H9 (cell line): ENCODE measurements at regions not wholly inside any gene's neighbourhood (a gene's known extent, or its start where the extent isn't known, plus 50 kb on each side); places are given as distances from the start of the nearest gene placed in this dataset.
"Not testable (repeated sequence)": the region's sequence is repeated elsewhere in the genome, so short reads cannot be mapped to it uniquely, and the experiment has no call there.

Experiments
- DNase-seq: peaks from one replicate; pipeline ENCODE4 v3.0.0-alpha.2; 2017
- H2AFZ ChIP-seq: one replicate; pipeline ENCODE4 v1.6.1; 2013; ENCODE audit warnings: mild to moderate bottlenecking, low read length, control low read depth, moderate library complexity
- H2AK5ac ChIP-seq: 2 replicates; pipeline ENCODE4 v1.6.1; 2013; ENCODE audit warnings: low read length, control low read depth, mixed read lengths; ENCODE audit not compliant: insufficient read length
- H2BK120ac ChIP-seq: one replicate; pipeline ENCODE4 v1.6.1; 2013; ENCODE audit warnings: low read depth, mild to moderate bottlenecking, low read length, control low read depth, inconsistent platforms; ENCODE audit not compliant: poor library complexity, severe bottlenecking
- H2BK12ac ChIP-seq: 2 replicates; pipeline ENCODE4 v1.6.1; 2013; ENCODE audit warnings: low read length, control low read depth, mixed read lengths, low read depth; ENCODE audit not compliant: insufficient read length
- H2BK15ac ChIP-seq: 2 replicates; pipeline ENCODE4 v1.6.1; 2013; ENCODE audit warnings: low read depth, low read length, control low read depth
- H2BK20ac ChIP-seq: one replicate; pipeline ENCODE4 v1.6.1; 2013; ENCODE audit warnings: low read depth, mild to moderate bottlenecking, low read length, control low read depth, inconsistent platforms; ENCODE audit not compliant: poor library complexity, severe bottlenecking
- H2BK5ac ChIP-seq: 2 replicates; pipeline ENCODE4 v1.6.1; 2013; ENCODE audit warnings: low read length, control low read depth, mixed read lengths; ENCODE audit not compliant: insufficient read length
- H3K14ac ChIP-seq: 2 replicates; pipeline ENCODE4 v1.6.1; 2013; ENCODE audit warnings: low read length, control low read depth; ENCODE audit not compliant: insufficient read depth
- H3K18ac ChIP-seq: 2 replicates; pipeline ENCODE4 v1.6.1; 2013; ENCODE audit warnings: low read depth, mild to moderate bottlenecking, mixed read lengths, low read length, control low read depth; ENCODE audit not compliant: insufficient read length
- H3K23ac ChIP-seq: 2 replicates; pipeline ENCODE4 v1.6.1; 2013; ENCODE audit warnings: low read length, control low read depth, mixed read lengths, low read depth; ENCODE audit not compliant: insufficient read length
- H3K23me2 ChIP-seq: 2 replicates; pipeline ENCODE4 v1.6.1; 2013; ENCODE audit warnings: low read depth, mild to moderate bottlenecking, mixed read lengths, low read length, control low read depth; ENCODE audit not compliant: insufficient read length, poor library complexity, severe bottlenecking
- H3K27ac ChIP-seq: 2 replicates; pipeline ENCODE4 v1.5.1; 2013; ENCODE audit warnings: low read length, control low read depth, mixed read lengths, low read depth; ENCODE audit not compliant: insufficient read length
- H3K27me3 ChIP-seq: 2 replicates; pipeline ENCODE4 v1.6.1; 2013; ENCODE audit warnings: low read length, control low read depth, inconsistent platforms; ENCODE audit not compliant: insufficient read depth
- H3K4ac ChIP-seq: 2 replicates; pipeline ENCODE4 v1.6.1; 2013; ENCODE audit warnings: low read depth, mild to moderate bottlenecking, control low read depth, inconsistent platforms, low read length, moderate library complexity
- H3K4me1 ChIP-seq: 2 replicates; pipeline ENCODE4 v1.6.1; 2013; ENCODE audit warnings: low read length, control low read depth, inconsistent platforms; ENCODE audit not compliant: insufficient read depth
- H3K4me2 ChIP-seq: 2 replicates; pipeline ENCODE4 v1.6.1; 2013; ENCODE audit warnings: low read length, control low read depth, mixed read lengths; ENCODE audit not compliant: insufficient read length, insufficient read depth
- H3K56ac ChIP-seq: 2 replicates; pipeline ENCODE4 v1.6.1; 2013; ENCODE audit warnings: low read depth, mild to moderate bottlenecking, mixed read lengths, low read length, control low read depth; ENCODE audit not compliant: insufficient read length
- H3K79me1 ChIP-seq: 2 replicates; pipeline ENCODE4 v1.6.1; 2013; ENCODE audit warnings: low read depth, mild to moderate bottlenecking, moderate library complexity, low read length, control low read depth, inconsistent platforms; ENCODE audit not compliant: insufficient read depth, poor library complexity, severe bottlenecking
- H3K79me2 ChIP-seq: 2 replicates; pipeline ENCODE4 v1.6.1; 2013; ENCODE audit warnings: low read length, control low read depth, inconsistent platforms; ENCODE audit not compliant: insufficient read depth
- H3K9ac ChIP-seq: 2 replicates; pipeline ENCODE4 v1.6.1; 2013; ENCODE audit warnings: low read length, control low read depth, mixed read lengths; ENCODE audit not compliant: insufficient read length; ENCODE audit errors: extremely low read depth
- H3K9me3 ChIP-seq: one replicate; pipeline ENCODE4 v1.6.1; 2013; ENCODE audit warnings: low read depth, low read length, inconsistent platforms; ENCODE audit not compliant: control insufficient read depth
- H3T11ph ChIP-seq: one replicate; pipeline ENCODE4 v1.6.1; 2013; ENCODE audit warnings: mild to moderate bottlenecking, low read length, control low read depth, inconsistent platforms
- H4K20me1 ChIP-seq: one replicate; pipeline ENCODE4 v1.6.1; 2013; ENCODE audit not compliant: control insufficient read depth, insufficient read length, insufficient read depth
- H4K5ac ChIP-seq: 2 replicates; pipeline ENCODE4 v1.6.1; 2013; ENCODE audit warnings: low read depth, mild to moderate bottlenecking, mixed read lengths, low read length, control low read depth; ENCODE audit not compliant: insufficient read length
- H4K8ac ChIP-seq: replicated peaks from 2 replicates; pipeline ENCODE4 v1.6.1; 2013; ENCODE audit warnings: low read length, control low read depth, mixed read lengths, low read depth; ENCODE audit not compliant: insufficient read length
- H4K91ac ChIP-seq: 2 replicates; pipeline ENCODE4 v1.6.1; 2013; ENCODE audit warnings: low read depth, mild to moderate bottlenecking, moderate library complexity, mixed read lengths, low read length, control low read depth; ENCODE audit not compliant: insufficient read length
- H3K27ac Mint-ChIP-seq, 3 experiments: 2 replicates in 2 of 3; 3 replicates in 1 of 3; pipeline ENCODE4 v1.8.0; 2020 to 2021; ENCODE audit warnings: mixed read lengths in 3 of 3, mild to moderate bottlenecking in 1 of 3, moderate library complexity in 1 of 3
- H3K27me3 Mint-ChIP-seq: 2 replicates; pipeline ENCODE4 v1.8.0; 2021; ENCODE audit warnings: low read depth, mild to moderate bottlenecking, moderate library complexity, mixed read lengths
- H3K36me3 Mint-ChIP-seq, 3 experiments: 2 replicates in 2 of 3; 3 replicates in 1 of 3; pipeline ENCODE4 v1.8.0; 2020 to 2021; ENCODE audit warnings: low read depth in 3 of 3, mixed read lengths in 3 of 3; ENCODE audit not compliant: insufficient read depth in 1 of 3
- H3K4me1 Mint-ChIP-seq, 2 experiments: 2 replicates each; pipeline ENCODE4 v1.8.0; 2020; ENCODE audit warnings: mixed read lengths in 2 of 2
- H3K4me3 Mint-ChIP-seq, 2 experiments: 2 replicates in 1 of 2; 3 replicates in 1 of 2; pipeline ENCODE4 v1.8.0; 2020 to 2021; ENCODE audit warnings: mild to moderate bottlenecking in 2 of 2, mixed read lengths in 2 of 2, moderate library complexity in 1 of 2
- H3K9me3 Mint-ChIP-seq, 2 experiments: 2 replicates in 1 of 2; 3 replicates in 1 of 2; pipeline ENCODE4 v1.8.0; 2020; ENCODE audit warnings: mild to moderate bottlenecking in 2 of 2, mixed read lengths in 2 of 2, moderate library complexity in 1 of 2
- CTCF ChIP-seq: fragments of 200-600 bp; sonication (generic); conservative IDR thresholded peaks from 3 replicates; pipeline ENCODE4 v1.8.0; 2021; ENCODE audit warnings: antibody characterized with exemption, mild to moderate bottlenecking
- WGBS: extraction: QIAGEN DNeasy Blood & Tissue Kit; methylation state at CpG from one replicate; pipeline ENCODE4 v1.1.7; 2013; ENCODE audit warnings: missing lambda C conversion rate, low lambda C conversion rate, mixed read lengths; ENCODE audit not compliant: insufficient read length; ENCODE audit errors: extremely low coverage; 5-methylcytosine and 5-hydroxymethylcytosine counted together

DNA sequence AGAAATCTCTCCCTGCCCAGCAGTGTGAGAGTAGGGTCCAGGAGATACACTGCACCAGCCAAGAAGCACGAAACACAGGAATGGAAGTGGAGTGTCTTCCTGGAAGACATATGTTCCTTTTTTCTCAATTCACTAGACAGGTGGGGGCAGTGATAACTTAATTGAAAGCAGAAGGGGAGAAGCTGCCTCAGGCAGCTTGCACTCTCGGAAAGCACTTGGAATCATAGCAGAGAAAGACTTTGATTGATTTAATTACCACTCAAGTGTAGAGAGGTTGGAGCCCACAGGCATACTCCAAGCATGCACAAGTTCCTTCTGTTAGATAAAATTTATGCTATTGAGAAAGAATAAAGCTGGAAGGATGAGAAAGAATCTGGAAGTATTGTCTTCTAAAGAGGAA lies 249.4 kb downstream of the SLITRK6 start:
- Histone ChIP-seq H4K8ac (no peak overlapping the region), H3K79me1 (no peaks in the 10 kb centered on the region), H3K4ac (no peak overlapping the region), H2BK5ac (no peak overlapping the region), H4K20me1 (no peaks in the 10 kb centered on the region), H2BK12ac (no peak overlapping the region), H4K5ac (no peak overlapping the region), H3K23me2 (no peaks in the 10 kb centered on the region), H3K4me2 (no peak overlapping the region), H3K14ac (no peak overlapping the region), H2AK5ac (no peak overlapping the region), H3K27me3 (no peaks in the 10 kb centered on the region), H3K4me1 (no peaks in the 10 kb centered on the region), H2BK15ac (no peak overlapping the region), H3K27ac (no peak overlapping the region), H3K79me2 (no peaks in the 10 kb centered on the region), H2BK120ac (no peak overlapping the region), H3K23ac (no peak overlapping the region), H3K56ac (no peak overlapping the region), H3K9ac (no peak overlapping the region), H3T11ph (no peak overlapping the region), H2BK20ac (no peak overlapping the region), H3K18ac (no peak overlapping the region), H4K91ac (no peak overlapping the region), H2AFZ (no peak overlapping the region), H3K9me3 (no peaks in the 10 kb centered on the region)
- WGBS = no CpG with 5 or more reads among the region's 2 CpGs
- Mint-ChIP-seq H3K4me1 (no peaks in the 10 kb centered on the region), H3K27ac (no peak overlapping the region), H3K27me3 (no peaks in the 10 kb centered on the region), H3K4me3 (no peak overlapping the region), H3K9me3 (peaks cover 12 to 22% of the 10 kb centered on the region in 2 experiments), H3K36me3 (peaks cover 7 to 12% (median 12%) of the 10 kb centered on the region in 3 experiments; a peak in 6 of 7 replicates)
- TF ChIP-seq CTCF = no peak
- no peak for DNase-seq

DNA sequence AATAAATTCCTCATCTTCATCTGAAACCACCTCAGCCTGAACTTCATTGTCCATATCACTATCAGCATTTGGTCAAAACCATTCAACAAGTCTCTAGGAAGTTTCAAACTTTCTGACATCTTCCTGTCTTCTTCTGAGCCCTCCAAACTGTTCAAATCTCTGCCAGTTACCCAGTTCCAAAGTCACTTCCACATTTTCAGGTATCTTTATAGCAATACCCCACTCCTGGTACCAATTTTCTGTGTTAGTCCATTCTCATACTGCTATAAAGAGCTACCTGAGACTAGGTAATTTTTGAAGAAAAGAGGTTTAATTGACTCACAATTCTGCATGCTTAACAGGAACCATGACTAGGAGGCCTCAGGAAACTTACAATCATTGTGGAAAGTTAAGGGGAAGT lies 250.4 kb downstream of the SLITRK6 start:
- H3K4me3 Mint-ChIP-seq = not testable (repeated sequence)
- peaks cover 12 to 22% of the 10 kb centered on the region in 2 experiments for H3K9me3 Mint-ChIP-seq

More for the DNA sequence above, 250.4 kb downstream of the SLITRK6 start:
- H2BK120ac ChIP-seq, H4K5ac ChIP-seq, H3K18ac ChIP-seq, H3K27me3 Mint-ChIP-seq, H3K79me2 ChIP-seq, H3K27me3 ChIP-seq, H2AFZ ChIP-seq, H2BK5ac ChIP-seq, H3K23me2 ChIP-seq, H2AK5ac ChIP-seq, DNase-seq, H3K14ac ChIP-seq, H2BK12ac ChIP-seq, H3K4me1 Mint-ChIP-seq, H2BK20ac ChIP-seq, H3K9me3 ChIP-seq, H3K27ac Mint-ChIP-seq, H3K79me1 ChIP-seq, H3K4me1 ChIP-seq, H3T11ph ChIP-seq, H3K4me2 ChIP-seq, H3K9ac ChIP-seq, H3K56ac ChIP-seq, H2BK15ac ChIP-seq, H4K91ac ChIP-seq, H4K8ac ChIP-seq, H3K4ac ChIP-seq, H3K23ac ChIP-seq, H4K20me1 ChIP-seq, H3K27ac ChIP-seq: not testable (repeated sequence)
- peaks cover 7 to 12% (median 12%) of the 10 kb centered on the region in 3 experiments; a peak in 6 of 7 replicates for H3K36me3 Mint-ChIP-seq
